HCT116 (cell line): ENCODE measurements at regions not wholly inside any gene's neighbourhood (a gene's known extent, or its start where the extent isn't known, plus 50 kb on each side); places are given as distances from the start of the nearest gene placed in this dataset.
"Not testable (repeated sequence)": the region's sequence is repeated elsewhere in the genome, so short reads cannot be mapped to it uniquely, and the experiment has no call there.

Source experiments
- CBX3 ChIP-seq: IDR thresholded peaks from 2 replicates; pipeline ENCODE4 v1.6.1; 2012; ENCODE audit warnings: low read depth
- CEBPB ChIP-seq: IDR thresholded peaks from 2 replicates; pipeline ENCODE4 v1.6.1; 2012; ENCODE audit warnings: low read depth
- EZH2 ChIP-seq: fragments of 200-600 bp; sonication (generic); IDR thresholded peaks from 2 replicates; pipeline ENCODE4 v1.6.1; 2017; ENCODE audit warnings: antibody characterized with exemption, mixed run types
- EZH2phosphoT487 ChIP-seq: fragments of 200-600 bp; IDR thresholded peaks from 2 replicates; pipeline ENCODE4 v1.6.1; 2018; ENCODE audit warnings: antibody characterized with exemption, borderline replicate concordance
- POLR2A ChIP-seq: IDR thresholded peaks from 2 replicates; pipeline ENCODE4 v1.7.0; 2011; ENCODE audit warnings: borderline replicate concordance; ENCODE audit not compliant: insufficient read depth, insufficient read length; ENCODE audit errors: extremely low read depth
- POLR2AphosphoS5 ChIP-seq: IDR thresholded peaks from 2 replicates; pipeline ENCODE4 v1.6.1; 2011; ENCODE audit warnings: mild to moderate bottlenecking, low read depth, low read length, moderate library complexity
- RAD21 ChIP-seq: IDR thresholded peaks from 2 replicates; pipeline ENCODE4 v1.6.1; 2012; ENCODE audit warnings: low read depth, mild to moderate bottlenecking
- SIN3A ChIP-seq: IDR thresholded peaks from 2 replicates; pipeline ENCODE4 v1.6.1; 2012; ENCODE audit warnings: low read depth
- TCF7L2 ChIP-seq: IDR thresholded peaks from 2 replicates; pipeline ENCODE4 v1.7.0; 2011; ENCODE audit warnings: borderline replicate concordance, inconsistent platforms; ENCODE audit not compliant: insufficient read depth, insufficient read length; ENCODE audit errors: extremely low read depth
- ZNF274 ChIP-seq: fragments of 200-500 bp; sonication (Bioruptor generic); IDR thresholded peaks from 2 replicates; pipeline ENCODE4 v1.6.1; 2014; ENCODE audit warnings: mild to moderate bottlenecking, low read depth, low read length, inconsistent platforms
- TF ChIP-seq, protein P1 (sequence below), 3 experiments: fragments of 200-600 bp in 1 of 3; sonication (generic) in 1 of 3; IDR thresholded peaks in 2 of 3; conservative IDR thresholded peaks in 1 of 3; 2 replicates each; pipeline ENCODE4 v1.5.1; 2012 to 2017; ENCODE audit warnings: low read depth in 2 of 3, low read length in 2 of 3, antibody characterized with exemption in 1 of 3, borderline replicate concordance in 1 of 3, control low read depth in 1 of 3, mild to moderate bottlenecking in 1 of 3, mixed read lengths in 1 of 3, mixed run types in 1 of 3, moderate library complexity in 1 of 3; ENCODE audit not compliant: insufficient read depth in 1 of 3
- TF ChIP-seq, protein P2 (sequence below): IDR thresholded peaks from 2 replicates; pipeline ENCODE4 v1.6.1; 2012; ENCODE audit warnings: low read depth
- TF ChIP-seq, protein P3 (sequence below): IDR thresholded peaks from 2 replicates; pipeline ENCODE4 v1.6.1; 2012
- TF ChIP-seq, protein P4 (sequence below): IDR thresholded peaks from 2 replicates; pipeline ENCODE4 v1.6.1; 2012

DNA sequence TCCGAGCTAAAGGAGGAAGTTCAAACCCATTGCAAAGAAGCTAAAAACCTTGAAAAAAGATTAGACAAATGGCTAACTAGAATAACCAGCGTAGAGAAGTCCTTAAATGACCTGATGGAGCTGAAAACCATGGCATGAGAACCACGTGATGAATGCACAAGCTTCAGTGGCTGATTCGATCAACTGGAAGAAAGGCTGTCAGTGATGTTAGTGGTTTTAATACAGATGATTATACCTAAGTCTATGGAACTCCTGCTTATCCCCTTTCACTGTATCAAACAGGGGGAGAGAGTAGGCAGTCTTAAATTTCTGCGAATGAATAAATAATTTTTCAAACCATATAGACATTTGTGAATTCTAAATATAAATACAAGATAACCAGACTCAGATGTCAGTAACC is 512.7 kb downstream of the PRKD1 start:
- TF ChIP-seq TCF7L2, SIN3A, POLR2AphosphoS5, CEBPB, ZNF274, POLR2A, EZH2phosphoT487, CBX3, EZH2, RAD21: not testable (repeated sequence)
- TF ChIP-seq, protein P1, sequence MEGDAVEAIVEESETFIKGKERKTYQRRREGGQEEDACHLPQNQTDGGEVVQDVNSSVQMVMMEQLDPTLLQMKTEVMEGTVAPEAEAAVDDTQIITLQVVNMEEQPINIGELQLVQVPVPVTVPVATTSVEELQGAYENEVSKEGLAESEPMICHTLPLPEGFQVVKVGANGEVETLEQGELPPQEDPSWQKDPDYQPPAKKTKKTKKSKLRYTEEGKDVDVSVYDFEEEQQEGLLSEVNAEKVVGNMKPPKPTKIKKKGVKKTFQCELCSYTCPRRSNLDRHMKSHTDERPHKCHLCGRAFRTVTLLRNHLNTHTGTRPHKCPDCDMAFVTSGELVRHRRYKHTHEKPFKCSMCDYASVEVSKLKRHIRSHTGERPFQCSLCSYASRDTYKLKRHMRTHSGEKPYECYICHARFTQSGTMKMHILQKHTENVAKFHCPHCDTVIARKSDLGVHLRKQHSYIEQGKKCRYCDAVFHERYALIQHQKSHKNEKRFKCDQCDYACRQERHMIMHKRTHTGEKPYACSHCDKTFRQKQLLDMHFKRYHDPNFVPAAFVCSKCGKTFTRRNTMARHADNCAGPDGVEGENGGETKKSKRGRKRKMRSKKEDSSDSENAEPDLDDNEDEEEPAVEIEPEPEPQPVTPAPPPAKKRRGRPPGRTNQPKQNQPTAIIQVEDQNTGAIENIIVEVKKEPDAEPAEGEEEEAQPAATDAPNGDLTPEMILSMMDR (IDR thresholded peaks at IDR 0.05 in 2 of 3, conservative IDR thresholded peaks at IDR 0.05 in 1 of 3; ENCODE audit: borderline replicate concordance in 1 of 3, insufficient read depth in 1 of 3, low read depth in 2 of 3, low read length in 2 of 3) = not testable (repeated sequence)
- TF ChIP-seq, protein P2, sequence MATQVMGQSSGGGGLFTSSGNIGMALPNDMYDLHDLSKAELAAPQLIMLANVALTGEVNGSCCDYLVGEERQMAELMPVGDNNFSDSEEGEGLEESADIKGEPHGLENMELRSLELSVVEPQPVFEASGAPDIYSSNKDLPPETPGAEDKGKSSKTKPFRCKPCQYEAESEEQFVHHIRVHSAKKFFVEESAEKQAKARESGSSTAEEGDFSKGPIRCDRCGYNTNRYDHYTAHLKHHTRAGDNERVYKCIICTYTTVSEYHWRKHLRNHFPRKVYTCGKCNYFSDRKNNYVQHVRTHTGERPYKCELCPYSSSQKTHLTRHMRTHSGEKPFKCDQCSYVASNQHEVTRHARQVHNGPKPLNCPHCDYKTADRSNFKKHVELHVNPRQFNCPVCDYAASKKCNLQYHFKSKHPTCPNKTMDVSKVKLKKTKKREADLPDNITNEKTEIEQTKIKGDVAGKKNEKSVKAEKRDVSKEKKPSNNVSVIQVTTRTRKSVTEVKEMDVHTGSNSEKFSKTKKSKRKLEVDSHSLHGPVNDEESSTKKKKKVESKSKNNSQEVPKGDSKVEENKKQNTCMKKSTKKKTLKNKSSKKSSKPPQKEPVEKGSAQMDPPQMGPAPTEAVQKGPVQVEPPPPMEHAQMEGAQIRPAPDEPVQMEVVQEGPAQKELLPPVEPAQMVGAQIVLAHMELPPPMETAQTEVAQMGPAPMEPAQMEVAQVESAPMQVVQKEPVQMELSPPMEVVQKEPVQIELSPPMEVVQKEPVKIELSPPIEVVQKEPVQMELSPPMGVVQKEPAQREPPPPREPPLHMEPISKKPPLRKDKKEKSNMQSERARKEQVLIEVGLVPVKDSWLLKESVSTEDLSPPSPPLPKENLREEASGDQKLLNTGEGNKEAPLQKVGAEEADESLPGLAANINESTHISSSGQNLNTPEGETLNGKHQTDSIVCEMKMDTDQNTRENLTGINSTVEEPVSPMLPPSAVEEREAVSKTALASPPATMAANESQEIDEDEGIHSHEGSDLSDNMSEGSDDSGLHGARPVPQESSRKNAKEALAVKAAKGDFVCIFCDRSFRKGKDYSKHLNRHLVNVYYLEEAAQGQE = not testable (repeated sequence)
- TF ChIP-seq, protein P3, sequence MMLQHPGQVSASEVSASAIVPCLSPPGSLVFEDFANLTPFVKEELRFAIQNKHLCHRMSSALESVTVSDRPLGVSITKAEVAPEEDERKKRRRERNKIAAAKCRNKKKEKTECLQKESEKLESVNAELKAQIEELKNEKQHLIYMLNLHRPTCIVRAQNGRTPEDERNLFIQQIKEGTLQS = not testable (repeated sequence)
- TF ChIP-seq, protein P4, sequence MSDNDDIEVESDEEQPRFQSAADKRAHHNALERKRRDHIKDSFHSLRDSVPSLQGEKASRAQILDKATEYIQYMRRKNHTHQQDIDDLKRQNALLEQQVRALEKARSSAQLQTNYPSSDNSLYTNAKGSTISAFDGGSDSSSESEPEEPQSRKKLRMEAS = not testable (repeated sequence)
